GM12865 (cell line): ENCODE measurements at regions not wholly inside any gene's neighbourhood (a gene's known extent, or its start where the extent isn't known, plus 50 kb on each side); places are given as distances from the start of the nearest gene placed in this dataset.
"Not testable (repeated sequence)": the region's sequence is repeated elsewhere in the genome, so short reads cannot be mapped to it uniquely, and the experiment has no call there.

ENCODE experiments used
- DNase-seq: peaks from one replicate; pipeline ENCODE4 v3.0.0; 2010; ENCODE audit warnings: low read depth
- H3K4me3 ChIP-seq: 2 replicates; pipeline ENCODE4 v1.5.1; 2011; ENCODE audit warnings: mild to moderate bottlenecking, low read depth, low read length, control low read depth
- TF ChIP-seq, protein P1 (sequence below): IDR thresholded peaks from 2 replicates; pipeline ENCODE4 v1.5.1; 2011; ENCODE audit warnings: low read length, control low read depth, low read depth, inconsistent platforms; ENCODE audit not compliant: insufficient read depth; ENCODE audit errors: missing control alignments

DNA sequence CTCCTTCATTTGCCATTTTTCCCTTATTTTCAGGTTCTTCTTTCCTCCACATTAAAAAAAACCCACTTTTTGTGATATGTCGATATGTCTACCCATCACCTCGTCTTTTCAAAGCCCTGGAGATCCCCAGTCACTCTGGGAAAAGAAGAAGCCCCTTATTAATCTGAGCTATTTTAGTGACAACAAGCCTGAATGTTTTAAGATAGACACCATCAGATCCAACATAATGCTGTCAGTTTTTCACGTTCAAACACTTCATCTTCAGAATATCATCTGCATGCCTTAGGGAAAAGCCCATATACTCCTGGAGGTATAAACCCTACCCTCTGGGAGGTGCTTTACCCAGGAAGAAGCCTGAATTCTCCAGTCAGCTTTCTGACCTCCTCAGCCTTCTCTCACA, 464.0 kb upstream of the CDH4 start:
- TF ChIP-seq, protein P1, sequence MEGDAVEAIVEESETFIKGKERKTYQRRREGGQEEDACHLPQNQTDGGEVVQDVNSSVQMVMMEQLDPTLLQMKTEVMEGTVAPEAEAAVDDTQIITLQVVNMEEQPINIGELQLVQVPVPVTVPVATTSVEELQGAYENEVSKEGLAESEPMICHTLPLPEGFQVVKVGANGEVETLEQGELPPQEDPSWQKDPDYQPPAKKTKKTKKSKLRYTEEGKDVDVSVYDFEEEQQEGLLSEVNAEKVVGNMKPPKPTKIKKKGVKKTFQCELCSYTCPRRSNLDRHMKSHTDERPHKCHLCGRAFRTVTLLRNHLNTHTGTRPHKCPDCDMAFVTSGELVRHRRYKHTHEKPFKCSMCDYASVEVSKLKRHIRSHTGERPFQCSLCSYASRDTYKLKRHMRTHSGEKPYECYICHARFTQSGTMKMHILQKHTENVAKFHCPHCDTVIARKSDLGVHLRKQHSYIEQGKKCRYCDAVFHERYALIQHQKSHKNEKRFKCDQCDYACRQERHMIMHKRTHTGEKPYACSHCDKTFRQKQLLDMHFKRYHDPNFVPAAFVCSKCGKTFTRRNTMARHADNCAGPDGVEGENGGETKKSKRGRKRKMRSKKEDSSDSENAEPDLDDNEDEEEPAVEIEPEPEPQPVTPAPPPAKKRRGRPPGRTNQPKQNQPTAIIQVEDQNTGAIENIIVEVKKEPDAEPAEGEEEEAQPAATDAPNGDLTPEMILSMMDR, result no peak
- H3K4me3 ChIP-seq, result no peak overlapping the region
- DNase-seq, result no peak

DNA sequence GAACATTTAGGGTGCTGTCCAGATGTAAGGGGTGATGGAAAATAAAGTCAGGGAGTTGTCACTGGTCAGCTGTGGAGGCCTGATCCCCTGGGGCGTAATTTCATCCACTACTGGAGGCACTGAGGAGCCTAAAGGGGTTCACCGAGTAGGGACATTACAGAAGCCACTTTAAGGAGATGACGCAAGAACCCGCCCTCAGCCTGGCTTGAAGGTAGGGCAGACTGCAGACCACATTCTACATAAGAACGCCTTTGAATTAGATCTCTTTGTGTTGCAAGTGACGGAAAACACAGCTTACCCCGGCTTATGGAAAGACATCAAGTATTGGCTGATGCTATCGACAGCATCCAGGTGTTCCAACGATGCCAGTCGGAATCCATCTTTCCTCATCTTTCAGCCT, 462.7 kb upstream of the CDH4 start:
- DNase-seq, result no peak
- TF ChIP-seq, protein P1, result no peak
- H3K4me3 ChIP-seq, result no peak overlapping the region

DNA sequence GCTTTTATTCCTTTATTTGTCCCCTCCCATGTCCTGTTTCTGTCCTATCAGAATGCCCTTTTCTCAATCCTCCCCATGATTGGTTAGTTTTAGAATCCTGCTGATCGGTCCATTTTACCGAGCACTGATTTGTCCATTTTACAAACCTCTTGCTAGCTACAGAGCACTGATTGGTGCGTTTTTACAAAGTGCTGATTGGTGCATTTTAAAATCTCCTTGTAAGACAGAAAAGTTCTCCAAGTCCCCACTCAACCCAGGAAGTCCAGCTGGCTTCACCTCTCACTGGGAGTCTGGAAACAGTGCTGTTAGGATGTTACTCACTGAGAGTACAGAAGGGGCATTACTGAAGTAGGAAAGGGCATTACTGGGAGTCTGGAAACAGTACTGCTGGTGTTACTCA, 461.7 kb upstream of the CDH4 start:
- not testable (repeated sequence) for H3K4me3 ChIP-seq

DNA sequence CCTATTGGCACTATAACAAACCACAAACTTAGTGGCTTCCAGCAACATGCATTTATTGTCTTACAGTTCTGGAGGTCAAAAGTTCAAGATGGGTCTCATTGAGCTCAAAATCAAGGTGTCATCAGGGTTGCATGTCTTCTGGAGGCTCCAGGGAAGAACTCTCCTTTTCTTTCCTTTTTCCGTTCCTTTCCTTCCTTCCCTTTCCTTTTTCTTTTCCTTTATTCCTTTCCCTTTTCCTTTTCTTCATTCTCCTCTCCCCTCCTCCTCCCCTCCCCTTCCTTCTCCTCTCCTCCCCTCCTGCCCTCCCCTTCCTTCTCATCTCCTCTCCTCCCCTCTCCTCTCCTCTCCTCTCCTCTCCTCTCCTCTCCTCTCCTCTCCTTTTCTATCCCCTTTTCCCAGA, 460.2 kb upstream of the CDH4 start:
- H3K4me3 ChIP-seq, result no peak overlapping the region
- TF ChIP-seq, protein P1, result no peak
- DNase-seq, result no peak

More for the DNA sequence above, 461.7 kb upstream of the CDH4 start:
- DNase-seq, result not testable (repeated sequence)

DNA sequence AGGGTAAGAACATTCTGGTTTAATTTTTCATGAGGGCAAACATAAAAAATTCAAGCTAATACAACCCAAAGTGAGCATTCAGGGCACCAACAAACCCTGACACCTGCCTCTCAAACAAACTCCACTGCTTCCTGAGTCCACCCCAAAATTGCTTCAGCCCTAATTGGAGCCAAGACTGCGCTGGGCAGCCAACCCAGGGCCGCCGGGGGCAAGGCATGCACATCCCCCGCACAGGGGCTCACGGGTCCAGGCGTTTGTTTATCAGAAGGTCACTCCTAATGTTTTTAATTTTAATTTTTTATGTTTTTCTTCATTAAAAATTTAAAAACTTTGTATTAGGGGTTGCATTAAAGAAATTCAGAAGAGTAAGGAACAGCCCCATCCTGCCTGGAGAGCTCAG, 459.1 kb upstream of the CDH4 start:
- H3K4me3 ChIP-seq, result no peak overlapping the region
- no peak for DNase-seq
- TF ChIP-seq, protein P1, result no peak

DNA sequence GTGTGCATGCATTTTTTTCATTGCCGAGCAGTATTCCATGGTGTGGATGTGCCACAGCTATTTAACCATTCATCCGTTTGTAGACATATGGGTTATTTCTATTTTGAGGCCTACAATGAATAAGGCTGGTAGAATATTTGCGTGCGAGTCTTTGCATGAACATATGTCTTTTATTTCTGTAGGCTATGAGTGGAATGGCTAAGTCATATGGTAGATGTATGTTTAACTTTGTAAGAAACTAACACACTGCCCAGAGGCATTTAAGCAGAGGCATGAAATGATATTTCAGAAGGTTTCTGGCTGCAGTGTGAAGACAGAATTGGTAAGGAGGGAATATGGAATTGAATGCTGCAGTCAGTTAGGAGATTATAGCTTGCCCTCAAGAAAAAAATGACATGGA, 457.4 kb upstream of the CDH4 start:
- H3K4me3 ChIP-seq, result no peak overlapping the region
- DNase-seq, result no peak
- TF ChIP-seq, protein P1, result no peak

DNA sequence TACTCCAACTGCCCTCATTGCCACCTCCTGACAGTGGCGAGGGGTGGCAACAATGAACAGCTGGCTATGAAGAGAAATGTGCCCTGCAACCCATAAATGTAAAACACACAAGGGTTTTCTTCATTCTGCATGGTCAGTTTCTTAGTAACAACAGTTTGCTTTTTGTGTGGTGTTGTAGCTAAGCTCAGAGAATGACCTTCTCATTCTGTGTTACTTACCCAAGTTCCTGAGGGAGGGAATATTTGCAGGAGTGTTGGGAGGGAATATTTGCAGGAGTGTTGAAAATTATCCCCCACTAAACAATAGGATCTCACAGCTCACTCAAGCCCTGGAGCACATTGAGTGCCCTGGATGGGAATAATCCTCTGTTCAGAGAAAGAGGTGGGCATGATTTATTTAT, 456.4 kb upstream of the CDH4 start:
- no peak for DNase-seq
- TF ChIP-seq, protein P1, result no peak
- no peak overlapping the region for H3K4me3 ChIP-seq

DNA sequence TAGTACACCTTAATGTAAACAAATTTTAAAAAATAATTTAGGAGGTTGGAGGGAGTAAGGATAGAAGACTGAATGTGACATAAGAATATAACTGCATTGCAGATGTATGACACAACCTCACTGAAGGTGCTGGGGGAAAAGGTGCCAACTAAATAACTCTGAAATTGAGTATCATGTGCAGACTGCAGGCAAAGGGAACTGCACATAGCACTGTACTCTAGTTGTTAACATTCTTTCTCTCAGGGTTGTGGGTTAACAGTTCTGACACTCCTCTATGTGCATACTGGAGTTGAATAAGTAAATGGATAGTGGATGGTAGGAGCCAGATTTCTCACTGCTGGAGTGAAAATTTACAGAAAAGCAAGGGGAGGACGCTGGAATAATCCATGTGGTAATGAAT, 451.9 kb upstream of the CDH4 start:
- DNase-seq, result no peak
- TF ChIP-seq, protein P1, result no peak
- no peak overlapping the region for H3K4me3 ChIP-seq
